ENCODE measurements at regions not wholly inside any gene's neighbourhood (a gene's known extent, or its start where the extent isn't known, plus 50 kb on each side); places are given as distances from the start of the nearest gene placed in this dataset.

DNA sequence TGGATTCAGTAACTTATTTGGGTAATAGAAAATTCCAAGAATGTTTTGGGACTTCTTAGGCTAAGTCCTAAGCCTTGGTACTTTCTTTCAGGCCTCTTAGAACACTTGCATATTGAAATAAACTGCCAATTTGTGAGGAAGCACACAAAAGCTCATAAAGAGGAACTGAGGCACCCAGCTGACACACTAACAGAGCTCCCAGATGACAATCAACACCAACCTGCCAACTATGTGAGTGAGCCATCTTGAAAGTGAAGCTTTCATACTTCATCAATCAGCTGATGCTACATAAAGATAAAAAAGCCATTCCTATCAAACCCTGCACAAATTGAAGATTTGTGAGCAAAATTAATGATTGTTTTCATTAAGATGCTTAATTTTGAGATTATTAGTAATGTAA is 832.5 kb upstream of the EPHA7 start:
- no peak for TF ChIP-seq POLR2A (IDR thresholded peaks at IDR 0.05)
- TF ChIP-seq, protein P1, sequence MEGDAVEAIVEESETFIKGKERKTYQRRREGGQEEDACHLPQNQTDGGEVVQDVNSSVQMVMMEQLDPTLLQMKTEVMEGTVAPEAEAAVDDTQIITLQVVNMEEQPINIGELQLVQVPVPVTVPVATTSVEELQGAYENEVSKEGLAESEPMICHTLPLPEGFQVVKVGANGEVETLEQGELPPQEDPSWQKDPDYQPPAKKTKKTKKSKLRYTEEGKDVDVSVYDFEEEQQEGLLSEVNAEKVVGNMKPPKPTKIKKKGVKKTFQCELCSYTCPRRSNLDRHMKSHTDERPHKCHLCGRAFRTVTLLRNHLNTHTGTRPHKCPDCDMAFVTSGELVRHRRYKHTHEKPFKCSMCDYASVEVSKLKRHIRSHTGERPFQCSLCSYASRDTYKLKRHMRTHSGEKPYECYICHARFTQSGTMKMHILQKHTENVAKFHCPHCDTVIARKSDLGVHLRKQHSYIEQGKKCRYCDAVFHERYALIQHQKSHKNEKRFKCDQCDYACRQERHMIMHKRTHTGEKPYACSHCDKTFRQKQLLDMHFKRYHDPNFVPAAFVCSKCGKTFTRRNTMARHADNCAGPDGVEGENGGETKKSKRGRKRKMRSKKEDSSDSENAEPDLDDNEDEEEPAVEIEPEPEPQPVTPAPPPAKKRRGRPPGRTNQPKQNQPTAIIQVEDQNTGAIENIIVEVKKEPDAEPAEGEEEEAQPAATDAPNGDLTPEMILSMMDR (IDR thresholded peaks at IDR 0.05), result no peak
